HEK293 (cell line): ENCODE measurements at regions not wholly inside any gene's neighbourhood (a gene's known extent, or its start where the extent isn't known, plus 50 kb on each side); places are given as distances from the start of the nearest gene placed in this dataset.

Experiments used
- CTCF ChIA-PET: fragments of 350-600 bp; formaldehyde crosslinking; extraction: SDS; loops from one replicate; lab custom pipeline; 2021; ENCODE audit warnings: antibody characterized with exemption; lab: Yijun Ruan, JAX
- POLR2A ChIA-PET: fragments of 300-600 bp; formaldehyde crosslinking; extraction: SDS; loops from one replicate; lab custom pipeline; 2020; ENCODE audit warnings: antibody characterized with exemption, inconsistent platforms; lab: Yijun Ruan, JAX
- H3K27ac ChIP-seq: fragments of 200-500 bp; sonication (Bioruptor generic); 2 replicates; pipeline ENCODE4 v1.5.1; 2014; ENCODE audit warnings: low read depth, low read length, control low read depth, inconsistent platforms; ENCODE audit errors: extremely low read depth
- H3K36me3 ChIP-seq, 2 experiments: fragments of 200-500 bp in 1 of 2; sonication (Bioruptor generic) in 1 of 2; 1 replicate in 1 of 2; 2 replicates in 1 of 2; pipeline ENCODE4 v1.5.1; 2014 to 2017; ENCODE audit warnings: inconsistent platforms in 2 of 2, low read length in 2 of 2; ENCODE audit not compliant: control insufficient read depth in 2 of 2, insufficient read depth in 1 of 2
- H3K4me1 ChIP-seq: fragments of 200-500 bp; sonication (Bioruptor generic); 2 replicates; pipeline ENCODE4 v1.5.1; 2014; ENCODE audit warnings: mild to moderate bottlenecking, low read length, inconsistent platforms; ENCODE audit not compliant: control insufficient read depth, insufficient read depth
- H3K4me3 ChIP-seq: 2 replicates; pipeline ENCODE4 v1.5.1; 2011; ENCODE audit warnings: low read depth, mild to moderate bottlenecking, control low read depth, low read length, moderate library complexity
- H3K9me3 ChIP-seq: fragments of 200-500 bp; sonication (Bioruptor generic); 2 replicates; pipeline ENCODE4 v1.5.1; 2014; ENCODE audit warnings: low read depth, low read length, inconsistent platforms; ENCODE audit not compliant: control insufficient read depth, insufficient read depth
- ATF2 ChIP-seq: fragments of 450-650 bp; formaldehyde crosslinking; IDR thresholded peaks from 2 replicates; pipeline ENCODE4 v1.5.1; 2016; ENCODE audit warnings: missing biosample characterization, missing genetic modification characterization, low read depth
- GLIS2 ChIP-seq: fragments of 450-650 bp; formaldehyde crosslinking; IDR thresholded peaks from 2 replicates; pipeline ENCODE4 v1.5.1; 2016; ENCODE audit warnings: missing biosample characterization, missing genetic modification characterization
- KLF17 ChIP-seq: fragments of 450-650 bp; formaldehyde crosslinking; IDR thresholded peaks from 2 replicates; pipeline ENCODE4 v1.5.1; 2016; ENCODE audit warnings: missing biosample characterization, missing genetic modification characterization
- KLF7 ChIP-seq: fragments of 450-650 bp; formaldehyde crosslinking; IDR thresholded peaks from 2 replicates; pipeline ENCODE4 v1.5.1; 2016; ENCODE audit warnings: missing biosample characterization, missing genetic modification characterization, borderline replicate concordance
- PRDM10 ChIP-seq: fragments of 450-650 bp; formaldehyde crosslinking; IDR thresholded peaks from 2 replicates; pipeline ENCODE4 v1.5.1; 2016; ENCODE audit warnings: missing biosample characterization, missing genetic modification characterization
- SP3 ChIP-seq: fragments of 450-650 bp; formaldehyde crosslinking; IDR thresholded peaks from 2 replicates; pipeline ENCODE4 v1.5.1; 2016; ENCODE audit warnings: missing biosample characterization, missing genetic modification characterization
- TRIM28 ChIP-seq: IDR thresholded peaks from 2 replicates; pipeline ENCODE4 v1.6.1; 2011; ENCODE audit warnings: low read length, control low read depth, borderline replicate concordance
- ZBTB1 ChIP-seq: fragments of 450-650 bp; formaldehyde crosslinking; IDR thresholded peaks from 2 replicates; pipeline ENCODE4 v1.5.1; 2016; ENCODE audit warnings: missing biosample characterization, missing genetic modification characterization
- ZBTB20 ChIP-seq: fragments of 450-650 bp; formaldehyde crosslinking; IDR thresholded peaks from 2 replicates; pipeline ENCODE4 v1.5.1; 2016; ENCODE audit warnings: missing biosample characterization, missing genetic modification characterization
- ZBTB6 ChIP-seq: fragments of 450-650 bp; formaldehyde crosslinking; IDR thresholded peaks from 2 replicates; pipeline ENCODE4 v1.5.1; 2017; ENCODE audit warnings: missing biosample characterization, missing genetic modification characterization
- ZBTB8A ChIP-seq: fragments of 450-650 bp; formaldehyde crosslinking; IDR thresholded peaks from 2 replicates; pipeline ENCODE4 v1.5.1; 2016; ENCODE audit warnings: missing biosample characterization, missing genetic modification characterization
- ZIC2 ChIP-seq: fragments of 450-650 bp; formaldehyde crosslinking; IDR thresholded peaks from 2 replicates; pipeline ENCODE4 v1.5.1; 2016; ENCODE audit warnings: missing biosample characterization, missing genetic modification characterization
- ZNF112 ChIP-seq: fragments of 450-650 bp; formaldehyde crosslinking; IDR thresholded peaks from 2 replicates; pipeline ENCODE4 v1.5.0; 2017; ENCODE audit warnings: missing biosample characterization, missing genetic modification characterization
- ZNF148 ChIP-seq: fragments of 450-650 bp; formaldehyde crosslinking; IDR thresholded peaks from 2 replicates; pipeline ENCODE4 v1.5.0; 2017; ENCODE audit warnings: missing biosample characterization, missing genetic modification characterization, borderline replicate concordance
- ZNF174 ChIP-seq: fragments of 450-650 bp; formaldehyde crosslinking; IDR thresholded peaks from 2 replicates; pipeline ENCODE4 v1.5.0; 2017; ENCODE audit warnings: missing biosample characterization, mild to moderate bottlenecking, missing genetic modification characterization
- ZNF175 ChIP-seq: fragments of 450-650 bp; formaldehyde crosslinking; IDR thresholded peaks from 2 replicates; pipeline ENCODE4 v1.5.1; 2016; ENCODE audit warnings: missing biosample characterization, missing genetic modification characterization
- ZNF266 ChIP-seq: fragments of 450-650 bp; formaldehyde crosslinking; IDR thresholded peaks from 2 replicates; pipeline ENCODE4 v1.5.1; 2016; ENCODE audit warnings: missing biosample characterization, missing genetic modification characterization, low read depth
- ZNF335 ChIP-seq: fragments of 450-650 bp; formaldehyde crosslinking; conservative IDR thresholded peaks from 2 replicates; pipeline ENCODE4 v1.5.1; 2016; ENCODE audit warnings: missing biosample characterization, missing genetic modification characterization
- ZNF501 ChIP-seq: fragments of 450-650 bp; formaldehyde crosslinking; IDR thresholded peaks from 2 replicates; pipeline ENCODE4 v1.5.1; 2016; ENCODE audit warnings: missing biosample characterization, missing genetic modification characterization
- ZNF514 ChIP-seq: fragments of 450-650 bp; formaldehyde crosslinking; IDR thresholded peaks from 2 replicates; pipeline ENCODE4 v1.5.1; 2016; ENCODE audit warnings: missing biosample characterization, missing genetic modification characterization
- ZNF585B ChIP-seq: fragments of 450-650 bp; formaldehyde crosslinking; IDR thresholded peaks from 2 replicates; pipeline ENCODE4 v1.5.1; 2016; ENCODE audit warnings: missing biosample characterization, missing genetic modification characterization
- ZNF677 ChIP-seq: fragments of 450-650 bp; IDR thresholded peaks from 2 replicates; pipeline ENCODE4 v1.5.0; 2018; ENCODE audit warnings: missing biosample characterization, mild to moderate bottlenecking, missing genetic modification characterization, moderate library complexity
- ZNF704 ChIP-seq: fragments of 450-650 bp; formaldehyde crosslinking; IDR thresholded peaks from 2 replicates; pipeline ENCODE4 v1.5.1; 2016; ENCODE audit warnings: missing biosample characterization, missing genetic modification characterization
- ZSCAN16 ChIP-seq: fragments of 450-650 bp; formaldehyde crosslinking; IDR thresholded peaks from 2 replicates; pipeline ENCODE4 v1.5.1; 2016; ENCODE audit warnings: missing biosample characterization, missing genetic modification characterization
- ZSCAN30 ChIP-seq: fragments of 450-650 bp; IDR thresholded peaks from 2 replicates; pipeline ENCODE4 v1.5.1; 2018; ENCODE audit warnings: missing biosample characterization, mild to moderate bottlenecking, missing genetic modification characterization, moderate library complexity

GRCh38 chr15:70420086-70420947, 322.6 kb upstream of the TLE3 start:
- Histone ChIP-seq H3K4me1 (peaks cover 9% of the 10 kb centered on the region), H3K9me3 (no peaks in the 10 kb centered on the region), H3K36me3 (no peaks in the 10 kb centered on the region), H3K4me3 (no peak overlapping the region), H3K27ac (no peak overlapping the region)
- POLR2A ChIA-PET: no interaction called here
- CTCF ChIA-PET: interaction anchor here (0.5 to 1.8 kb wide), 5 partner anchors 18 to 406 kb away, joined by 3 to 5 read pairs (median 5); no protein-coding TSS in a partner anchor
- no peak for TF ChIP-seq ZNF514 (tag by site-specific recombination)
- TF ChIP-seq GLIS2: peak; percentile 26; the same call in 1 of the 2 replicates
- TF ChIP-seq ZNF704 (tag by site-specific recombination): no peak
- TF ChIP-seq ZNF148 (tag by site-specific recombination): no peak
- TF ChIP-seq ZSCAN30 (tag by site-specific recombination): no peak
- no peak for TF ChIP-seq ZNF174 (tag by site-specific recombination)
- peak; percentile 73 for TF ChIP-seq ZIC2 (tag by site-specific recombination)
- no peak for TF ChIP-seq KLF7 (tag by site-specific recombination)
- TF ChIP-seq ZNF501 (tag by site-specific recombination): no peak
- TF ChIP-seq ZBTB8A: no peak
- TF ChIP-seq KLF17: no peak
- no peak for TF ChIP-seq SP3 (tag by site-specific recombination)
- TF ChIP-seq ATF2 (tag by site-specific recombination): no peak
- TF ChIP-seq ZNF112 (tag by site-specific recombination): no peak
- no peak for TF ChIP-seq ZNF175 (tag by site-specific recombination)
- no peak for TF ChIP-seq ZBTB6 (tag by site-specific recombination)
- no peak for TF ChIP-seq ZNF677 (tag by site-specific recombination)
- TF ChIP-seq ZBTB20: peak; percentile 39
- TF ChIP-seq ZNF335 (tag by site-specific recombination): peak; percentile 81
- TF ChIP-seq ZBTB1 (tag by site-specific recombination): no peak
- no peak for TF ChIP-seq PRDM10
- TF ChIP-seq ZNF585B (tag by site-specific recombination): no peak
- TF ChIP-seq ZSCAN16 (tag by site-specific recombination): 0 out of 2 replicates have a peak, but pooled peaks have one; percentile 28
- no peak for TF ChIP-seq ZNF266 (tag by site-specific recombination)
- TF ChIP-seq TRIM28: no peak
